Urothelium cell line (cell line): ENCODE measurements at regions not wholly inside any gene's neighbourhood (a gene's known extent, or its start where the extent isn't known, plus 50 kb on each side); places are given as distances from the start of the nearest gene placed in this dataset.

Source experiments
- DNase-seq: peaks from one replicate; pipeline ENCODE4 v3.0.0; 2011; ENCODE audit warnings: low spot score, mixed read lengths
- FAIRE-seq: peaks from 2 replicates; lab custom pipeline; 2011; peaks lifted over from hg19 to GRCh38; lab: Jason Lieb, UNC

DNA sequence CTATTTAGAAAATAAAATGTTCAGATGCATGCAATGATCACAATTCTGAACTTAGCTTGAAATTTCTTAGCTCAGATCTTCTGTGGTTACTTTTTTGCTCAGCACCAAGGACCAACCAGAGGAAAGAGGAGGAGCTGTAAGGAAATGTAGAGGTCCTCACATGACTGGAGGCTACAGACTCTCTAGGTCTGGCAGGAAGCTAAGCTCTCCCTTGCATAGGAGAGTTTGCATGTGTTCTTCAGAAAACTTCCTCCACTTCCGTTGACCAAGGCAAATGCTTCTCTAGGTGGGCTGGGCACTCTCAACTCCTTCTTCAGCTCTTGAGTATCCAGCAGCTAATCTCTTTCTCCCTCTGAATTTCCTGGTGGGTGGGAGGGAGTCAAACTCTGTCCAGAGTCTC, 119.6 kb downstream of the BTC start:
- DNase-seq = no peak
- no peak for FAIRE-seq

DNA sequence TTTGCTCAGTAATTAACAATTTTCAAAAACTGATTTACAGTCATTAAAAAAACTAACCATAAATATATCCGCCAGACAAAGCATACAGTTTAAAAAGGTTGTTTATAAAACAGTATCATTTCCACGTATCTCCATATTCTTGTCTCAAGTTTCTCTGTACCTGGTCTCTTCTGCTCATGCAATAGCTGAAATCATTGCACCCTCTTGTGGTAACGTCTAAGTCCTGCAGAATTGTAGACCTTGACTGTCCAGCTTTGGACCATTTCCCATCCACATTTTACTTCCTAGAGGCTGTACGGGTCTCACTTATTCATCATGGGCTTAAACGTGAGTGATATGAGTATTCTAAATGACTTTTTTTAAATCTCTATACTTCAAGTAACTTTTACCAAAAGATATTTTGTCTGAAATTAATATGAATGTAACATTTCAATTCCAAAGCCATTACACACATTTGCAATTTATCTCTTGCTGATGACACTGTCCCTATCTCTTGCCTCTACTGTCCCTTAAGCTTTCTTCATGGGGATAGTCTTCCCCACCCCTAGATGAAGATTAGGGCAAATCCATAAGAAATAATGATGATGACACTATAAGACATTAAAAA, 118.5 kb downstream of the BTC start:
- FAIRE-seq = no peak
- peak; percentile 57 for DNase-seq

DNA sequence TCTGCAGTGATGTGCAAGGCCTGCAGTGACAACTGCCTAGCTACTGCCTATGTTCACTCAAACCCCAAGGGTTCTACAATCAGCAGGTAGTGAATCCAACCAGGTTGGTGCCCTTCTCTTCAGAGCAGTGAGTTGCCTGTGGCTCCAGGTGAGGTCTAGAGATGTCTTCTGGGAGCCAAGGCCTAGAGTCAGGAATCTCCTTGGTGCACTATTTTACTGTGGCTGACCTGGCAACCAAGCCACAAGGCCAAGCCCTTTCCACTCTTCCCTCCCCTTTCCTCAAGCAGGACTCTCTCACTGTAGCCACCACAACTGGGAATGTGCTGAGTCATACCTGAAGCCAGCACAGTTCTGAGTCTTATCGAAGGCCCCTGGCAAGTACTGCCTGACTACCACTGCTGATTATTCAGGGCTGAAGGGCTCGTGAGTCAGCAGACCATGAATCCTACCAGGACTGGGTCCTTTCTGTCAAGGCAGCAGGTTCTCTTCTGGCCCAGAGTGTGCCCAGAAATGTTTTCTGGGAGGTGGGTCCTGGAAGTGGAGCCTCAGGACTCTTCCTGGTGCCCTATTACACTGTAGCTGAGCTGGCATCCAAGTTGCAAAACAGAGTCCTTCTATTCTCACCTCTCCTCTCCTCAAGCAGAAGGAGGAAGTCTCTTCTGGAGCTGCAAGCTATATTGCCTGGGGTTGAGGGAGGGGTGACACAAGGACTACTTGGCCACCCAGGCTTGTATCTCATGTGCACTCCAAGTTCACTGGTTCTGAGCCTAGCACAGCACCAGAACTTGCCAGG, 111.6 kb downstream of the BTC start:
- DNase-seq = peak; percentile 55
- peak; percentile 75 for FAIRE-seq

DNA sequence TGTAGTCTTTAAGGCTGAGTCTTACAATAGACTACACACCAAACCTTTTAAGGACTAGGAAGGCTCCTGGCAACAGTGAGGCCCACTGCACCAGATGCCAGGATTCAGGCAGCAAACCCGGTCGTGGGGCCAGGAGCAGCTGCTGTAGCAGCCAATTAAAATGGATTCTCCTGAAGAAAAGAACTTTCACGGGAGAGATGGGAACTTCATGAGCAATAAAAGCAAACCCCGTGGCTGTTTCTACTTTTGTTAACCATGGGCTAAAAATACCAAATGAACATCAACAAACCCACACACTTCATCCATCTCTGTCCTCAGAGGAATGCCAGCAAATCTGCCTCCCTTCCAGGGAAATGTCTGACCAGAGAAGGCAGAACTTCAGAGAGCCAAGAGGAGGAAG, 101.4 kb downstream of the BTC start:
- FAIRE-seq (no peak), DNase-seq (no peak)
